ENCODE measurements at regions not wholly inside any gene's neighbourhood (a gene's known extent, or its start where the extent isn't known, plus 50 kb on each side); places are given as distances from the start of the nearest gene placed in this dataset.

DNA sequence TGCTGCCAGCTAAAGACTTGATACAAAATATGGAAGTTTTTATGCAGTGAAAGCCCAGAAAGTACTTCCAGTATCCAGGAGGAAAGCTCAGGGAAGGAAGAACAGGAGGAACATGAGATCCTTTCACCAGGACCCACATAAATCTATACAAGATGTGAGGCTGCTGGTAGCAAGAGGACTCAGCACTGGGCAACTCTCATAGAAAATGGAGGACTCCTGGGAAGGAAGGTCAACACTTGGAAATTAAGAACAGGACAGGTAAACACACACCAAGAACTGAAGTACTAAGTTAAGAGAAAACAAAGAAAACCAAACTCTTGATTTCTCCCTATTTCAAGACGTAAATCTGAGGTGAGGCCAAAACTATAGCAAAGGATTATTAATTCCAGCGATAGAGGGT is 220.5 kb upstream of the HSF2 start:
- no peak for TF ChIP-seq CTCF (IDR thresholded peaks at IDR 0.05; ENCODE audit: insufficient read depth, low read length)
- TF ChIP-seq POLR2AphosphoS5 (IDR thresholded peaks at IDR 0.05; ENCODE audit: low read depth) = no peak
- no peak for TF ChIP-seq GABPA (IDR thresholded peaks at IDR 0.05; ENCODE audit: low read depth)
- TF ChIP-seq, protein P1, sequence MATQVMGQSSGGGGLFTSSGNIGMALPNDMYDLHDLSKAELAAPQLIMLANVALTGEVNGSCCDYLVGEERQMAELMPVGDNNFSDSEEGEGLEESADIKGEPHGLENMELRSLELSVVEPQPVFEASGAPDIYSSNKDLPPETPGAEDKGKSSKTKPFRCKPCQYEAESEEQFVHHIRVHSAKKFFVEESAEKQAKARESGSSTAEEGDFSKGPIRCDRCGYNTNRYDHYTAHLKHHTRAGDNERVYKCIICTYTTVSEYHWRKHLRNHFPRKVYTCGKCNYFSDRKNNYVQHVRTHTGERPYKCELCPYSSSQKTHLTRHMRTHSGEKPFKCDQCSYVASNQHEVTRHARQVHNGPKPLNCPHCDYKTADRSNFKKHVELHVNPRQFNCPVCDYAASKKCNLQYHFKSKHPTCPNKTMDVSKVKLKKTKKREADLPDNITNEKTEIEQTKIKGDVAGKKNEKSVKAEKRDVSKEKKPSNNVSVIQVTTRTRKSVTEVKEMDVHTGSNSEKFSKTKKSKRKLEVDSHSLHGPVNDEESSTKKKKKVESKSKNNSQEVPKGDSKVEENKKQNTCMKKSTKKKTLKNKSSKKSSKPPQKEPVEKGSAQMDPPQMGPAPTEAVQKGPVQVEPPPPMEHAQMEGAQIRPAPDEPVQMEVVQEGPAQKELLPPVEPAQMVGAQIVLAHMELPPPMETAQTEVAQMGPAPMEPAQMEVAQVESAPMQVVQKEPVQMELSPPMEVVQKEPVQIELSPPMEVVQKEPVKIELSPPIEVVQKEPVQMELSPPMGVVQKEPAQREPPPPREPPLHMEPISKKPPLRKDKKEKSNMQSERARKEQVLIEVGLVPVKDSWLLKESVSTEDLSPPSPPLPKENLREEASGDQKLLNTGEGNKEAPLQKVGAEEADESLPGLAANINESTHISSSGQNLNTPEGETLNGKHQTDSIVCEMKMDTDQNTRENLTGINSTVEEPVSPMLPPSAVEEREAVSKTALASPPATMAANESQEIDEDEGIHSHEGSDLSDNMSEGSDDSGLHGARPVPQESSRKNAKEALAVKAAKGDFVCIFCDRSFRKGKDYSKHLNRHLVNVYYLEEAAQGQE (IDR thresholded peaks at IDR 0.05; ENCODE audit: insufficient replicate concordance, low read depth) = no peak
- TF ChIP-seq SPI1 (IDR thresholded peaks at IDR 0.05; ENCODE audit: borderline replicate concordance, low read depth) = no peak
- H3K4me3 ChIP-seq (replicated peaks; ENCODE audit: insufficient read depth, low read length) = no peak overlapping the region

GRCh38 chr6:122180132-122180531 is 219.3 kb upstream of the HSF2 start:
- TF ChIP-seq CTCF (IDR thresholded peaks at IDR 0.05; ENCODE audit: insufficient read depth, low read length) (no peak), GABPA (IDR thresholded peaks at IDR 0.05; ENCODE audit: low read depth) (no peak), SPI1 (IDR thresholded peaks at IDR 0.05; ENCODE audit: borderline replicate concordance, low read depth) (no peak), POLR2AphosphoS5 (IDR thresholded peaks at IDR 0.05; ENCODE audit: low read depth) (no peak)
- TF ChIP-seq, protein P1 (IDR thresholded peaks at IDR 0.05; ENCODE audit: insufficient replicate concordance, low read depth) = no peak

More for the DNA sequence above, 220.5 kb upstream of the HSF2 start:
- no peak for DNase-seq (ENCODE audit: low read depth in 1 of 2, low spot score in 1 of 2)
- H3K27ac ChIP-seq (replicated peaks) = no peak overlapping the region
- no peaks in the 10 kb centered on the region for H3K27me3 ChIP-seq (ENCODE audit: insufficient read depth, poor library complexity, severe bottlenecking)

GRCh38 chr6:122182061-122182460 is 217.4 kb upstream of the HSF2 start:
- Histone ChIP-seq H3K27me3 (ENCODE audit: insufficient read depth, poor library complexity, severe bottlenecking) (no peaks in the 10 kb centered on the region), H3K27ac (replicated peaks) (no peak overlapping the region), H3K4me3 (replicated peaks; ENCODE audit: insufficient read depth, low read length) (no peak overlapping the region)
- TF ChIP-seq CTCF (IDR thresholded peaks at IDR 0.05; ENCODE audit: insufficient read depth, low read length) (no peak), POLR2AphosphoS5 (IDR thresholded peaks at IDR 0.05; ENCODE audit: low read depth) (no peak), GABPA (IDR thresholded peaks at IDR 0.05; ENCODE audit: low read depth) (no peak), SPI1 (IDR thresholded peaks at IDR 0.05; ENCODE audit: borderline replicate concordance, low read depth) (no peak)
- TF ChIP-seq, protein P1 (IDR thresholded peaks at IDR 0.05; ENCODE audit: insufficient replicate concordance, low read depth) = no peak
- DNase-seq (ENCODE audit: low read depth in 1 of 2, low spot score in 1 of 2) = no peak

More at GRCh38 chr6:122180132-122180531, 219.3 kb upstream of the HSF2 start:
- Histone ChIP-seq H3K27me3 (ENCODE audit: insufficient read depth, poor library complexity, severe bottlenecking) (no peaks in the 10 kb centered on the region), H3K4me3 (replicated peaks; ENCODE audit: insufficient read depth, low read length) (no peak overlapping the region), H3K27ac (replicated peaks) (no peak overlapping the region)
- no peak for DNase-seq (ENCODE audit: low read depth in 1 of 2, low spot score in 1 of 2)
